ENCODE measurements at regions not wholly inside any gene's neighbourhood (a gene's known extent, or its start where the extent isn't known, plus 50 kb on each side); places are given as distances from the start of the nearest gene placed in this dataset.

- no peak for FAIRE-seq
Observed at GRCh38 chr6:20313960-20314530, 87.6 kb upstream of the E2F3 start.

GRCh38 chr6:20314866-20315845 is 86.5 kb upstream of the E2F3 start:
- FAIRE-seq: no peak

- no peak for FAIRE-seq
Observed at GRCh38 chr6:20317430-20317829, 84.2 kb upstream of the E2F3 start.

GRCh38 chr6:20318851-20319387 is 82.8 kb upstream of the E2F3 start:
- FAIRE-seq: no peak

- FAIRE-seq: no peak
Observed at GRCh38 chr6:20319520-20320357, 81.9 kb upstream of the E2F3 start.

GRCh38 chr6:20325641-20326421 is 75.8 kb upstream of the E2F3 start:
- FAIRE-seq: no peak

GRCh38 chr6:20326422-20326728 is 75.3 kb upstream of the E2F3 start:
- no peak for FAIRE-seq

GRCh38 chr6:20327141-20327540 is 74.5 kb upstream of the E2F3 start:
- FAIRE-seq: no peak

GRCh38 chr6:20328266-20328923 is 73.3 kb upstream of the E2F3 start:
- no peak for FAIRE-seq

GRCh38 chr6:20328924-20329300 is 72.8 kb upstream of the E2F3 start:
- no peak for FAIRE-seq

- FAIRE-seq: no peak
Observed at GRCh38 chr6:20331042-20331441, 70.6 kb upstream of the E2F3 start.

GRCh38 chr6:20331625-20332024 is 70.1 kb upstream of the E2F3 start:
- FAIRE-seq: no peak

- FAIRE-seq: no peak
Observed at GRCh38 chr6:20332441-20333006, 69.2 kb upstream of the E2F3 start.

- FAIRE-seq: no peak
Observed at GRCh38 chr6:20333721-20334269, 67.9 kb upstream of the E2F3 start.

GRCh38 chr6:20334334-20334733 is 67.3 kb upstream of the E2F3 start:
- FAIRE-seq: no peak

- no peak for FAIRE-seq
Observed at GRCh38 chr6:20334962-20335361, 66.7 kb upstream of the E2F3 start.

- no peak for FAIRE-seq
Observed at GRCh38 chr6:20335872-20336271, 65.8 kb upstream of the E2F3 start.

GRCh38 chr6:20338156-20338555 is 63.5 kb upstream of the E2F3 start:
- FAIRE-seq: no peak

GRCh38 chr6:20340068-20340848 is 61.4 kb upstream of the E2F3 start:
- no peak for FAIRE-seq

GRCh38 chr6:20341096-20341495 is 60.6 kb upstream of the E2F3 start:
- FAIRE-seq: no peak

GRCh38 chr6:20341564-20341963 is 60.1 kb upstream of the E2F3 start:
- no peak for FAIRE-seq
